HG02938 (cell line): ENCODE measurements at regions not wholly inside any gene's neighbourhood (a gene's known extent, or its start where the extent isn't known, plus 50 kb on each side); places are given as distances from the start of the nearest gene placed in this dataset.

Experiments used
- ATAC-seq: cut with Tn5 transposase; IDR thresholded peaks from one replicate; pipeline ENCODE4 v1.9.1; 2021; ENCODE audit warnings: mild to moderate bottlenecking, moderate library complexity; ENCODE audit not compliant: unreplicated experiment

DNA sequence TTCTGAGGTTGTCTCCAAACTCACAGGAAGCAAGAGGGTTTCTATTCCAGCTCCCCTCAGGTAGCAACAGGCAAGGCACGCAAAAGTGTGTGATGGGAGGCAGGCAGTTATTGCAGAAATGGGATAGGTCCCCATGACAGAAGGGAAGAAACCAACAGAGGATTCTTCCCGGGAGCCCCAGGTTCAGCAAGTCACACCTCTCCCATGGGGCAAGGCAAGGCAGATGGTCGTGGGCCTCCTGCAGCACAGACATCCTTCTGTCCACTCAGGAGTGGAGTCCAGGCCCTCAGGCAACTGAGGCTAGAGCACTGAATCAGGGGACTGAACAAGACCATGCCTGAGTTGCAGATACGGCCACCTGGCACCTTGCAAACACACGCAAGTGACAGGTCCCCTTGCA is 424.9 kb upstream of the IRX4 start:
- ATAC-seq: no peak

DNA sequence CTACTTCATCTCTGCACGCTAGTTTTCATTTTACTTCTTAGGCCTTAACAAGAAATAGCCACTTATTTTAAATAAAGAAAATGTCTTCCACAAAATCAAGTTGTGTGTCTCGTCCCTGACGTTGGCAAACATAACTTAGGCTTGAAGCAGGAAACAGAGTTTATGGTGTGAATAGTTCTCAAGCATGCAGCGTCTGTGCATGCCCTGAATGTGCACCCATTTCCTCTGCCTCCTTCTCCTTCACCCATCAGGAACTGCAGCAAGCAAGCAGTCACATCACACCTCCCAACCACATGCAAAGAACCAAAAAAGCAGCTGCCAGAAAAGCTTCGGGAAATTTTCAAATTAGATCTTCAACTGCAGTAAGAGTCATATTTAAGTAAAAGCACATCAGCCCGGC is 424.0 kb upstream of the IRX4 start:
- no peak for ATAC-seq

GRCh38 chr5:2303431-2304100 is 420.8 kb upstream of the IRX4 start:
- ATAC-seq: no peak

- no peak for ATAC-seq
These were observed 419.4 kb upstream of the IRX4 start for GRCh38 chr5:2302169-2302568.

DNA sequence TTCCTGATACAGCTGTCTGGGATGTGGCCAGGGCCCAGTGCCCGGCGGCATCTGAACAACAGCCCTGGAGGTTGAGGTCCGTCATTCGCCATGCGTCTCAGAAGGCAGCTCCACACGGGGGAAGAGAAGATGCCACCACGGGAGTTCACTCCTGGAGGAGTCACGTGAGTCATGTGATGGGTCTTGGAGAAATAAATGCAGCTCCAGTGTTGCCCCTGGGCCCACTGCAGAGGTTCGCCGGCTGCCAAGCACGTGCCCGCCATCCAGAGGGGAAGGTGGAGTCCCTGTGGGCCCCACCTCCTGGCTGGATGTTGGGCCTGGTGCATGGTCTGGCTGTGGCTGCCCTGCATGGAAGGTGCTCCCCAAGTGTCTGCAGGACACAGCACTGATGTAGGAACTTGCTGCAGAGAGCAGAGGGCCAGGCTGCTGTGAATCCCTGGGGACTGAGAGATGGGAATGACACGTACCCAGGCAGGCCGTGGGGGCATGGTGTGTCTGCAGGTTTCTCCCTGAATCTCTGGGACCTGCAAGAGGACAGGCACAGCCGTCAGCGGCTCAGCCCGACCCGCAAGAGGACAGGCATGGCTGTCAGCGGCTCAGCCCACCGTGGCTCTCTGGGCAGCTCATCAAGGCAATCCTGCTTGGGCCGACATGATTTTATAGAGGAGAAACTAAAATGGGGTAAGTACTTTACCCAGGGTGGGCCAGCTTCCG is 418.3 kb upstream of the IRX4 start:
- no peak for ATAC-seq

GRCh38 chr5:2300421-2300820 is 417.7 kb upstream of the IRX4 start:
- no peak for ATAC-seq

GRCh38 chr5:2299388-2300220 is 416.9 kb upstream of the IRX4 start:
- no peak for ATAC-seq

- ATAC-seq: no peak
These were observed 416.1 kb upstream of the IRX4 start for GRCh38 chr5:2298781-2299180.

DNA sequence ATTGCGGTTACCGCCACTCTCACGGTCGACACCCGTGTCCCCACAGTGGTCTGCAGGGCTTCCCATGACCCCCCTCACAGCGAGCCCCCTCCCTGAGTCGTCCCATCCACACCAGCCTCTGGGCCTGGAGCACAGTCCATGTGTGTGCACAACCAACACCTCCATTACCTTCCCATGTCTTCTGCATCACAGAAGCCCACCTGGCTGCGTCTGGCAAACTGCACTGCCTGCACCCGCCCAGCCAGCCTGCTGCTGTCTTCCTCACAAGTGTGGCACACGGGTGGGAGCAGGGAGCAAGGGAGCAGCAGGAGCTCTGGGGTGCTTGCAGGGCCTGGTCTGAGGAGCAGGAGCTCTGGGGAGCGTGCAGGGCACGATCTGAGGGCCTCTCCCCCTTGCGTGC is 415.3 kb upstream of the IRX4 start:
- no peak for ATAC-seq

DNA sequence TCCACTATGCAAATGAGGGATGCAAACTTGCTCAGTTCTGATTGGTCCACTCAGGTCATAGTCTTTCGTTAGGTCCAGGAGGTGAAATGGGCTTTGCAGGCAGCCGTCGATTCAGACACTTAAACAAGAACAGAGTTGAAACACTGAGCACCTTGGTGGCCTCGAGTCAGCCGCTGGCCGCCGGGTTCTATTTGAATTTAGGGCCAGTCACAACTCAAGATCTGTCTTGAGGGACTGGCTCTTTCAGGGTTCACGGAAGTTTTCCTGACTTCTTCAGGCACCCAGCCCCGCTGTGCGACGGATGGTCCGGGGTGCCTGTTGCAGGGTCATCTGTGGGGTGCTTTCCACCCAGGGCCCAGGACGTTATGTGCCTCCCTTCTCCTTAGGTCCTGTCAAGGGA is 412.8 kb upstream of the IRX4 start:
- no peak for ATAC-seq

DNA sequence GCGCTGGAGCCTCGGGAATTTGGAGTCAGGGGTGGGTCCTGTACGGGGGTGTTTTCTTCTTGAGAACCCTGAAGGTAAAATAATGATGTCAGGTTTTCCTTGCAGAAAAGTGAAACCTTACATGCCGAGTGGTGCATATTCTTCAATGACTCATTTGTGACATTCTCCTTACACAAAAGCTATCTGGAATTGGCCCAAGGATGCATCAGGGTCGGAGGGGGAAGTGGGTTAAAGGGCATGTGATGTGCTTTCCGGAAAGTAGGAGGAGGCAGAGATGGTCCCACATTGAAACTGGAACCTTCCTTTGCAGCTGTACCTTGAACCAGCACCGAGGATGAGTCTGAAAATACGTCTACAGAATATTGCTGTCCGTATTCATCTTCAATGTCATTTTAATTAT is 411.2 kb upstream of the IRX4 start:
- ATAC-seq: no peak

DNA sequence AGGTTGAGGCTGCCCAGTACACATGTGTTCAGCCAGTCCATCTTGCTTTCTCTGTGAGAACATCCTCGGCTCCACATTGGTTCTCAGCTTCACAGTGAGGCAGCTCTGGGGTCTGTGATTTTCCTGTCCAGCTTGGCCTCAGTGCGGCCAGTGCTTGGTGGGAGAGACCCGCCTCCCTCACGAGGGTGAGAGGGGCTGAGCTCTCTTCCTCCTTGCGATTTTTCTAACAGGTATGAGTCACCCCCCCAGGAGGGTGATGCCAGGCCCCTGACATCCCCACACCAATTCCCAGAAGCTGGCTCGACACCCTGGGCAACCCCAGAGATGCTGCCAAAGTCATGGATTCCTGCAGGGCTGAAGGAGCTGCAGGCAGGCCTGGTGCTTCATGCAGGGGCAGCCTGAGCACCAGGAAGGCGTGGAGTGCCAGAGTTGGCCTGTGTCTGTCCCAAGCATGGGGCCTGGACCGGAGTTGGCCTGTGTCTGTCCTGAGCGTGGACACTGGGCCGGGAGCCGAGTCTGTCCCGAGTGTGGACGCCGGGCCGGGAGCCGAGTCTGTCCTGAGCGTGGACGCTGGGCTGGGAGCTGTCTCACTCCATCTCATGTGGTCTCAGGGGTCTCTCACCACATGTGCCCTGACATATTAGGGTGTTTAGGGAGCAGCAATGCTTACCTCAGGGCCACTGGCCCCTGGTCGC is 408.6 kb upstream of the IRX4 start:
- no peak for ATAC-seq

- no peak for ATAC-seq
These were observed 406.7 kb upstream of the IRX4 start for GRCh38 chr5:2289380-2289779.

- no peak for ATAC-seq
These were observed 406.2 kb upstream of the IRX4 start for GRCh38 chr5:2288968-2289367.

GRCh38 chr5:2288466-2288865 is 405.7 kb upstream of the IRX4 start:
- no peak for ATAC-seq

DNA sequence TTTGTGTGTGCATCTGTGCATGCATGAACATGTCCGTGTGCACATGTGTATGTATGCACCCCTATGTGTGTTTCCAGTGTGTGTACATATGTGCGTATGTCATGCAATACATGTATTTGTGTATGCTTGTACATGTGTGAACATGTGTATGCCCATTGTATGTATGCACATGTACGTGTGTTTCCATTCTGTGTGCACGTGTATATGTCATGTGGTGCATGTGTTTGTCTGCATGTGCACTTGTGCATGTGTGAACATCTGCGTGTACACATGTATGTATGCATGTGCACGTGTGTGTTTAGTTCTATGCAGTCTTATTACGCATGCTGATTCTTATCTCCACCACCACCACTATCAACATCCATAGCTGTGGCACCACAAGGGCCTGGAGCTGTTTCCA is 403.5 kb upstream of the IRX4 start:
- no peak for ATAC-seq

DNA sequence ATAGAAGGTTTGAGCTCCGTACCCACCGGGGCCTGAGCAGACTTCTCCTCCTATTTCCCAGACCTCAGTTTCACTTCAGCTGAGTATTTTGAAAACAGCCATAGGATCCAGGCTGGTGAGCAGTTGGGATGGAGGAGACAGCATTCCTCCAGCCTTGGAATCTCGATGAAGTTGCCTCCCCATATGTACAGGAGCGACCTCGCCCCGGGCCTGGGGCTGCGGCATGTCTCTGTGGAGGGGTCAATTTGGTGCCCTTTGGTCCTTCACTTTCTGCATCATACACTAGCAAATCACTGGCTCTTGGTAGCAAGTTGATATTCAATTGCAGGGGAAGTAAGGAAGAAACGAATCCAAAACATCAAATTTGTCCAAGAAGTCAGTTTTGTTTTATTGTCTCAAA is 402.0 kb upstream of the IRX4 start:
- no peak for ATAC-seq

DNA sequence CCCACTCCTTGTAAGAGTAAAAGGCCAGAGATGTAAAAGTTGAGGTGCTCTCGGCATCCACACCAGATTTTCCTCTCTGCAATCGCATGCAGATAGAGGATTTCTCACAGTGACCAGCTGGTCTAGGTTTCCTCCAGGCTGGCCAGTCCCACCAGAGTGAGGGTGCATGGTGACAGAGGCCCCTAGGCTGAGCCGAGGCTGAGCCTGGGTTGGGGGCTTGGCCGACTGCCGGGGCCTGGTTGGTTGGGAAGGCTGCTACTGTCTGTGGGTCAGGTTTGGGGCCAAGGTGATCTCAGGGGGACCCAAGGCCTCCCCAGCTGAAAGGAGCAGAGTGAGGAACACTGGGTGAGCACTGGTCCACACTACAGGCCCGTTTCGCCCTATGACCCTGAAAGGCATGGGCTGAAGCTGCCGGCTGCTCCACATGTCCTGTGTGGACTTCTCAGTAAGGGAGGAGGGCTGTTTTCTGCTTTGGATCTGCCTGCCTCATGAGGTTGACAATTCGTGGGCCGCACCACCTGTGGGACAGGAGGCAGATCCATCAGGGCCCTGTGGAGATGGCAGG is 400.8 kb upstream of the IRX4 start:
- ATAC-seq: no peak

DNA sequence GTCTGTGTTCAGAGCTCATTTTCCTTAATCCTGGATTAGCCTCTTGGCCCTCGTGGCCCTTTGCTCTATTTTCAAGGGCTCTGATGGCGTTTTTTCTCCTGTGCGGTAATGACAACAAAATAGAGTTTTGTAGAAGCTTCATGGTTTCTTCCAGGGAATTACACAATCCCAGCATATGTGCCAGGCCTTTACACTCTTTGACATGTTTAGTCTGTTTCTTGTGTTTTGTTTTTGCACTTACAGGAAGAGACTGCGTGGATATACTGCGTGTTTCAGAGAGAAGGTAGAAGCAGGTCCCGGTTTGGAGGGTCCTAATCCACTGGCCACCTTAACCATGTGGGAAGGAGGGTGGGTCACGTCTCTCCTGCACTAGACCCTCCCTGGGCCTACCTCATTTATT is 400.2 kb upstream of the IRX4 start:
- no peak for ATAC-seq

DNA sequence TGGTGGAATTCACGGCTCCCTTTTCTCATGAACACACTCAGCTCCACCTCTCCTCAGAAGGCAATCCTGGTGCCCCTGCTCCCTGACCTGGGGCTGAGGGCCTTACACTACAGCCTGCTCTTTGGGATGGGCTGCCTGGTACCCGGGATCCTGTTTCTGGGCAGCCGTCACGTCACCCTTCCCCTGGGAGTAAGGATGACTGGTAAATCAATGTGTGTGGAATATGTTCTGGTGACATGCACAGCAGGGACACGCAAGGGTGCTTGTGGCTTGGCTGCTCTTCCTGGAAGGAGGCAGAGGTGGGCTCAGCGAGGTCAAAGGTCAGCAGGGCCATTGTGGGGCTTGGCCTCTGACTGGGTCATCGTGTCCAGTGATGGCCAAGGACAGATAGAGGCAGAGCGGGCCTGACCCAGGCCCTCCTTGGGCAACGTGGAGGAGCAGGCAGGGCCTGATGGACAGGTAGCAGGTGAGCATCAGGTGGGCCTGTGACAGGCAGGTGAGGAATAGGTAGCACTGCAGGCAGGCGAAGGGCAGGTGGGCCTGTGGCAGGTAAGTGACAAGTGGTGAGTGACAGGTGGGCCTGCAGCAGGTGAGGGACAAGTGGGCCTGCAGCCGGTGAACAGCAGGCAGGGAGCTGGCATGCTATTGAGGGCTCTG is 399.4 kb upstream of the IRX4 start:
- no peak for ATAC-seq

DNA sequence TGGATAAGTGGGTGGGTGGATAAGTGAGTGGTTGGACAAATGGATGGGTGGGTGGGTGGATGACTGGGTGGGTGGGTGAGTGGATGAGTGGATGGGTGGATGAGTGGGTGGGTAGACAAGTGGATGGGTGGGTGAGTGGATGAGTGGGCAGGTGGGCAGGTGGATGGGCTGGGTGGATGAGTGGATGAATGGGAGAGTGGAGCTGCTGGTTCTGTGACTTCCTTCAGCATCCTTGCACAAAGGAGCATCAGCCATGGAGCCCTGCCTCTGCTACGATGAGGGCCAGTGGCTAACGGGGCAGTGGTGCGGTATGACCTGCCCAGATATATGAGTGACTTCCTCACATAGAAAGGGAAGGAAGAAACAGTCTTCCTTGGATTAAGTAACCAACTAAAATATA is 398.7 kb upstream of the IRX4 start:
- ATAC-seq: no peak
